ENCODE measurements at regions not wholly inside any gene's neighbourhood (a gene's known extent, or its start where the extent isn't known, plus 50 kb on each side); places are given as distances from the start of the nearest gene placed in this dataset.

DNA sequence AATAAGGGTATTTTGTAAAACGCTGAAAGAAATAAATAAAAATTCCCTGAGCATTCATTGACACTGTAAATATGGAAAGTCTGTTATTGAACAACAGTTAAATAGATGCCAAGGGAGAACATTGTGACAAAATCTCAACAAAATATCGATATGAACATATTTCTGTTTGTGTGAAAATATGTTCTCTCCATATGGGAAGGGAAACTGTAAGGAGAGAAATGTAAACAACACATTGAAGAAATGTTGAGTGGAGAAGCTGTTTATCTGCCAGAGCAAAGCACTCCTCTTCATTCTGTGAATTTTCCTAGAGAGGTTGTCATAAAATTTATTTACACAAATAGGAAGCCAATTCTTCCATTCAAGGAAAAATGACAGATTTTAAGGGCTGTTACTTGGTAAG lies 57.1 kb upstream of the EOMES start:
- Mint-ChIP-seq H3K4me3 (no peak overlapping the region), H3K9me3 (no peaks in the 10 kb centered on the region), H3K27ac (no peak overlapping the region), H3K4me1 (ENCODE audit: unreplicated experiment) (no peaks in the 10 kb centered on the region), H3K27me3 (peaks cover 7% of the 10 kb centered on the region), H3K36me3 (no peaks in the 10 kb centered on the region)
- no peak for DNase-seq (ENCODE audit: extremely low spot score, unreplicated experiment)
- TF ChIP-seq, protein P1, sequence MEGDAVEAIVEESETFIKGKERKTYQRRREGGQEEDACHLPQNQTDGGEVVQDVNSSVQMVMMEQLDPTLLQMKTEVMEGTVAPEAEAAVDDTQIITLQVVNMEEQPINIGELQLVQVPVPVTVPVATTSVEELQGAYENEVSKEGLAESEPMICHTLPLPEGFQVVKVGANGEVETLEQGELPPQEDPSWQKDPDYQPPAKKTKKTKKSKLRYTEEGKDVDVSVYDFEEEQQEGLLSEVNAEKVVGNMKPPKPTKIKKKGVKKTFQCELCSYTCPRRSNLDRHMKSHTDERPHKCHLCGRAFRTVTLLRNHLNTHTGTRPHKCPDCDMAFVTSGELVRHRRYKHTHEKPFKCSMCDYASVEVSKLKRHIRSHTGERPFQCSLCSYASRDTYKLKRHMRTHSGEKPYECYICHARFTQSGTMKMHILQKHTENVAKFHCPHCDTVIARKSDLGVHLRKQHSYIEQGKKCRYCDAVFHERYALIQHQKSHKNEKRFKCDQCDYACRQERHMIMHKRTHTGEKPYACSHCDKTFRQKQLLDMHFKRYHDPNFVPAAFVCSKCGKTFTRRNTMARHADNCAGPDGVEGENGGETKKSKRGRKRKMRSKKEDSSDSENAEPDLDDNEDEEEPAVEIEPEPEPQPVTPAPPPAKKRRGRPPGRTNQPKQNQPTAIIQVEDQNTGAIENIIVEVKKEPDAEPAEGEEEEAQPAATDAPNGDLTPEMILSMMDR (conservative IDR thresholded peaks at IDR 0.05): no peak

GRCh38 chr3:27789420-27789819 lies 67.3 kb upstream of the EOMES start:
- DNase-seq (ENCODE audit: extremely low spot score, unreplicated experiment): no peak
- Mint-ChIP-seq H3K27ac (no peak overlapping the region), H3K4me1 (ENCODE audit: unreplicated experiment) (no peaks in the 10 kb centered on the region), H3K9me3 (no peaks in the 10 kb centered on the region), H3K4me3 (no peak overlapping the region), H3K36me3 (no peaks in the 10 kb centered on the region), H3K27me3 (peaks cover 19% of the 10 kb centered on the region)
- TF ChIP-seq, protein P1 (conservative IDR thresholded peaks at IDR 0.05): no peak

DNA sequence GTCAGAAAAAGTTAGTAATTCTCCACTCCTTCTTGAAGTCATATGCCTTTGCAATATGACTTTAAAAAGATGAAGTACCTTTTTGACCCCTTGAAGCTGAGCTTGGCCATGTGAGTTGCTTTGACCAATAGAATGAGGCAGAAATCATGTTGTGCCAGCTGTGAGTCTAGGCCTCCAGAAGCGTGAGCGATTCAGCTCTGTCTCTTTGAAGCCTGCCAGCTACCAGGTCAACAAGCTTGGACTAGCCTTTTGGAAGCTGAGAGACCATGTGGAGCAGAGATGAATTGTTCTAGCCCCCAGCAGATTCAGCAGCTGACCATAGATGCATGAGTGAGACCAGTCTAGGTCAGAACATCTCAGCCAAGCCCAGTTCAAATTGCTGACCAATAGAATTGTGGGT lies 69.8 kb upstream of the EOMES start:
- Mint-ChIP-seq H3K36me3 (no peaks in the 10 kb centered on the region), H3K27me3 (peaks cover 12% of the 10 kb centered on the region), H3K4me1 (ENCODE audit: unreplicated experiment) (no peaks in the 10 kb centered on the region), H3K4me3 (no peak overlapping the region), H3K9me3 (no peaks in the 10 kb centered on the region), H3K27ac (no peak overlapping the region)
- DNase-seq (ENCODE audit: extremely low spot score, unreplicated experiment): no peak
- TF ChIP-seq, protein P1 (conservative IDR thresholded peaks at IDR 0.05): no peak

- DNase-seq (ENCODE audit: extremely low spot score, unreplicated experiment): no peak
- Mint-ChIP-seq H3K27ac (no peak overlapping the region), H3K36me3 (no peaks in the 10 kb centered on the region), H3K4me1 (ENCODE audit: unreplicated experiment) (no peaks in the 10 kb centered on the region), H3K4me3 (no peak overlapping the region), H3K27me3 (peaks cover 5% of the 10 kb centered on the region), H3K9me3 (no peaks in the 10 kb centered on the region)
- TF ChIP-seq, protein P1 (conservative IDR thresholded peaks at IDR 0.05): no peak
These were observed 70.7 kb upstream of the EOMES start for GRCh38 chr3:27792869-27793268.

DNA sequence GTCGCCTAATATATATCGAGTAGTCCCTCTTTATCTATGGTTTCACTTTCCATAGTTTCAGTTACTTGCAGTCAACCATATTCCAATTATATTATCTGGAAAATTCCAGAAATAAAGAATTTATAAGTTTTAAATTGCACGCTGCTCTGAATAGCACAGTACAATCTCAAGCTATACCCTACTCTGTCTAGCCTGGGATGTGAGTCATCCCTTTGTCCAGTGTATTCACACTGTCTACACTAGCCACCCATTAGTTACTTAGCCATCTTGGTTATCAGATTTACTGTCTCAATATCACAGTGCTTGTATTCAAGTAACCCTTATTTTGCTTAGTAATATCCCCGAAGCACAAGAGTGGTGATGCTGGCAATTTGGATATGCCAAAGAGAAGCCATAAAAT lies 72.1 kb upstream of the EOMES start:
- no peak overlapping the region for H3K27ac Mint-ChIP-seq
- no peak for DNase-seq (ENCODE audit: extremely low spot score, unreplicated experiment)
- no peaks in the 10 kb centered on the region for H3K36me3 Mint-ChIP-seq
- no peak overlapping the region for H3K4me3 Mint-ChIP-seq
- H3K4me1 Mint-ChIP-seq (ENCODE audit: unreplicated experiment): no peaks in the 10 kb centered on the region
- H3K9me3 Mint-ChIP-seq: no peaks in the 10 kb centered on the region
- TF ChIP-seq, protein P1 (conservative IDR thresholded peaks at IDR 0.05): no peak
- peaks cover 5% of the 10 kb centered on the region for H3K27me3 Mint-ChIP-seq

GRCh38 chr3:27796365-27796875 lies 74.3 kb upstream of the EOMES start:
- peaks cover 5% of the 10 kb centered on the region for H3K27me3 Mint-ChIP-seq
- H3K27ac Mint-ChIP-seq: no peak overlapping the region
- no peak overlapping the region for H3K4me3 Mint-ChIP-seq
- no peaks in the 10 kb centered on the region for H3K9me3 Mint-ChIP-seq
- no peaks in the 10 kb centered on the region for H3K36me3 Mint-ChIP-seq
- no peaks in the 10 kb centered on the region for H3K4me1 Mint-ChIP-seq (ENCODE audit: unreplicated experiment)
- TF ChIP-seq, protein P1 (conservative IDR thresholded peaks at IDR 0.05): no peak
- DNase-seq (ENCODE audit: extremely low spot score, unreplicated experiment): no peak
